PFSK-1 (cell line): ENCODE measurements at regions not wholly inside any gene's neighbourhood (a gene's known extent, or its start where the extent isn't known, plus 50 kb on each side); places are given as distances from the start of the nearest gene placed in this dataset.

ENCODE experiments used
- FOXP2 ChIP-seq: optimal IDR thresholded peaks from 2 replicates; pipeline ENCODE3; 2011; ENCODE audit warnings: borderline replicate concordance, control low read depth, inconsistent platforms; ENCODE audit not compliant: insufficient read depth; ENCODE audit errors: extremely low read length, extremely low read depth
- POLR2AphosphoS5 ChIP-seq: IDR thresholded peaks from 2 replicates; pipeline ENCODE4 v1.6.1; 2012; ENCODE audit warnings: low read depth, mild to moderate bottlenecking, control low read depth, low read length, moderate library complexity
- SIN3A ChIP-seq: IDR thresholded peaks from 2 replicates; pipeline ENCODE4 v1.6.1; 2012; ENCODE audit warnings: mild to moderate bottlenecking, low read length, moderate library complexity, borderline replicate concordance; ENCODE audit not compliant: insufficient read depth
- TAF1 ChIP-seq: IDR thresholded peaks from 2 replicates; pipeline ENCODE4 v1.6.1; 2012; ENCODE audit warnings: low read length, control low read depth, borderline replicate concordance; ENCODE audit not compliant: insufficient read depth
- TF ChIP-seq, protein P1 (sequence below), 2 experiments: IDR thresholded peaks; 2 replicates each; pipeline versions ENCODE4 v1.6.1 to v1.8.0; 2011 to 2012; ENCODE audit warnings: low read depth in 2 of 2, low read length in 2 of 2, control low read depth in 1 of 2, inconsistent platforms in 1 of 2, mild to moderate bottlenecking in 1 of 2, moderate library complexity in 1 of 2; ENCODE audit not compliant: insufficient read depth in 1 of 2

DNA sequence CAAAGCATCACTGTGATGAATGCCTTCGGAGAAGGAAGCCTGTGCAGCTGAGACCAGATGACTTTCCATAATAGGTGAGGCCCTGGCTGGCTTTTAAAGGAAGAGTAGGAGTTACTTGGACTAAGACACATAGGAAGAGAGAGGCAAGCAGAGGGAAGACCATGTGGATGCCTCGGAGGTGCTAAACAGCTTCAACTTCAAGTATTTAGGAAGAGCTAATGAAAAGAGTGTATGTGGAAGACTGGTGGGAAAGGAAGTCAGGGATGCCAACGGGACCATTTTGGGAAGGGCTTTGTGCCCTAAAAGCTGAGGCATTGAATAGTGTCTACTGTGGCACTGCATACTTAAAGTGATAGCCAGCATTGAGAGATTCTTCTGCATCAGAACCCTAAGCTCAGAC, 69.3 kb upstream of the OPCML start:
- TF ChIP-seq TAF1 (no peak), FOXP2 (no peak), SIN3A (no peak), POLR2AphosphoS5 (no peak)
- TF ChIP-seq, protein P1, sequence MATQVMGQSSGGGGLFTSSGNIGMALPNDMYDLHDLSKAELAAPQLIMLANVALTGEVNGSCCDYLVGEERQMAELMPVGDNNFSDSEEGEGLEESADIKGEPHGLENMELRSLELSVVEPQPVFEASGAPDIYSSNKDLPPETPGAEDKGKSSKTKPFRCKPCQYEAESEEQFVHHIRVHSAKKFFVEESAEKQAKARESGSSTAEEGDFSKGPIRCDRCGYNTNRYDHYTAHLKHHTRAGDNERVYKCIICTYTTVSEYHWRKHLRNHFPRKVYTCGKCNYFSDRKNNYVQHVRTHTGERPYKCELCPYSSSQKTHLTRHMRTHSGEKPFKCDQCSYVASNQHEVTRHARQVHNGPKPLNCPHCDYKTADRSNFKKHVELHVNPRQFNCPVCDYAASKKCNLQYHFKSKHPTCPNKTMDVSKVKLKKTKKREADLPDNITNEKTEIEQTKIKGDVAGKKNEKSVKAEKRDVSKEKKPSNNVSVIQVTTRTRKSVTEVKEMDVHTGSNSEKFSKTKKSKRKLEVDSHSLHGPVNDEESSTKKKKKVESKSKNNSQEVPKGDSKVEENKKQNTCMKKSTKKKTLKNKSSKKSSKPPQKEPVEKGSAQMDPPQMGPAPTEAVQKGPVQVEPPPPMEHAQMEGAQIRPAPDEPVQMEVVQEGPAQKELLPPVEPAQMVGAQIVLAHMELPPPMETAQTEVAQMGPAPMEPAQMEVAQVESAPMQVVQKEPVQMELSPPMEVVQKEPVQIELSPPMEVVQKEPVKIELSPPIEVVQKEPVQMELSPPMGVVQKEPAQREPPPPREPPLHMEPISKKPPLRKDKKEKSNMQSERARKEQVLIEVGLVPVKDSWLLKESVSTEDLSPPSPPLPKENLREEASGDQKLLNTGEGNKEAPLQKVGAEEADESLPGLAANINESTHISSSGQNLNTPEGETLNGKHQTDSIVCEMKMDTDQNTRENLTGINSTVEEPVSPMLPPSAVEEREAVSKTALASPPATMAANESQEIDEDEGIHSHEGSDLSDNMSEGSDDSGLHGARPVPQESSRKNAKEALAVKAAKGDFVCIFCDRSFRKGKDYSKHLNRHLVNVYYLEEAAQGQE (IDR thresholded peaks at IDR 0.05; ENCODE audit: insufficient read depth in 1 of 2, low read depth in 2 of 2, low read length in 2 of 2), result no peak

DNA sequence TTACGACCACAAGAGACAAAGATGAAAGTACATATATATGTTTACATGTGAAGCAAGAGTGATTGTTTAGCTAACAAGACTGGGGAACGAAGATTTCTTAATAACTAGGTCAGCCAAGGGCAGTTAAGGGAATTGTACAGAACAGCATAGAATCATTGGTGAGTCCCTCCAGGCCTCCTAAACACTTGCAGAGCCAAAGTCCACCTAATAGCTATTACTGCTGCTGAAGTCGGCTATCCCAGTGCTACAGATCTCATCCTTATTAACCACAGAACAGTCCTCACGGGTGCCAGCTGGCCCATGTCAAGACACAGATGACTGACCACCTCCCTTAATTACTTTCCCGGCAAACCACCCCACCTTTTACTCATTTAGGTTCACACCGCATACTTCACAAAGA, 68.5 kb upstream of the OPCML start:
- TF ChIP-seq TAF1, result no peak
- TF ChIP-seq, protein P1 (IDR thresholded peaks at IDR 0.05; ENCODE audit: insufficient read depth in 1 of 2, low read depth in 2 of 2, low read length in 2 of 2), result no peak
- no peak for TF ChIP-seq FOXP2
- TF ChIP-seq POLR2AphosphoS5, result no peak
- TF ChIP-seq SIN3A, result no peak

DNA sequence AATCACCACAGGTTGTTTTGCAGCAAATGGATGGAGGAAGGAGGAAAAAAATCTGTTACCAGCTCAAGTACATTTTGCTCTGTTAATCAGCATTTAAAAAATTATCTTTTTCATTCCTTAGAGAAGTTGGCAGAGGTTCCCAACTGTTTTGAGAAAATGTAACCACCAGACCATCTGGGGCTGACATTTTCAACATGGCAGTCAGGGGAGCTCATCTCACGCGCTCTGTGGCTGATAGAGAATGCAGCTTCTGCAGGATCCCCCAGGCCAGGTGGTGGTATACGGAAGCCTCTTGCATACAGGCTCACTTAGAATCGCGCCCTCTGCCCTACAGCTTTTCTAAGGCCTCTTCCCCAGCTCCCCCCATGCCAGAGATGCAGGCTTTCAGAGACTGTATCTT, 68.0 kb upstream of the OPCML start:
- no peak for TF ChIP-seq FOXP2
- TF ChIP-seq SIN3A, result no peak
- no peak for TF ChIP-seq POLR2AphosphoS5
- no peak for TF ChIP-seq TAF1
- TF ChIP-seq, protein P1 (IDR thresholded peaks at IDR 0.05; ENCODE audit: insufficient read depth in 1 of 2, low read depth in 2 of 2, low read length in 2 of 2), result no peak

DNA sequence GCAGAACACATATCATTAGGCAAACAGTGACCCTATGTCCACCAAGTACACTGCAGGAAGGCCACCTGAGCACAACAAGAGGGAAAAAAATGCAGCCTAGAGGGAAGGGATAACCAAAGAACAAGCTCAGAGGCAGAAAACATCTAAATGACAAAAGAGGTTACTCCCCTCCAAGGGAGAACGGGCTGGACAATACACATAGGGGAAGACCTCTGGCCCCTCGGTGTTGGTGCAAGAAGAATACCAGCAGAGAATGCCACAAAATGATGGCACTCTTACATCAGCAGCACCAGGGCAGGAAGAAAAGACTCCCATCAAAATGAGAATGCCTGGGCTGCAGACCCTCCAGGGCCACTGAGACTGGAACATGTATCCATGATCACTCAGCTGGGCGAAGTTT, 66.6 kb upstream of the OPCML start:
- TF ChIP-seq, protein P1 (IDR thresholded peaks at IDR 0.05; ENCODE audit: insufficient read depth in 1 of 2, low read depth in 2 of 2, low read length in 2 of 2), result no peak
- TF ChIP-seq SIN3A (no peak), POLR2AphosphoS5 (no peak), FOXP2 (no peak), TAF1 (no peak)

DNA sequence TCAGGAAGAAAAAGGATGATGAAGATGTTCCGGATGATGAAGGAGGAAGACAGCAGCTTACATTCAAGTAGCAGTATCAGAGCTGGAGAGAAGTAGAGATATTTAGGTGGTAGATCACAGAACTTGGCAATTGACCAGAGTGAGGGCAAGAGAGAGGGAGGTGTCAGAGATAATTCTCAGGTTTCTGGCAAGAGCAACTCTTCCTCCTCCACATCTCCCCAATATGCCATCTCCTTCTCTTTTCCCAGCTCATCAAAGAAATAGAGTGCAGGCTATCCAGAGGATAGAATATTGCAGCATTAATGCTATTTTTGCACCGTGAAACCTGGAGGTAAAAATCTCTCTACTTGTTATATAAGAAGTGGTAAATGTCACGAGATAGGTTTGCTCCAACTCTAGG, 64.9 kb upstream of the OPCML start:
- no peak for TF ChIP-seq TAF1
- TF ChIP-seq FOXP2, result no peak
- TF ChIP-seq POLR2AphosphoS5, result no peak
- TF ChIP-seq SIN3A, result no peak
- TF ChIP-seq, protein P1 (IDR thresholded peaks at IDR 0.05; ENCODE audit: insufficient read depth in 1 of 2, low read depth in 2 of 2, low read length in 2 of 2), result no peak
